H1 (cell line): ENCODE measurements at regions not wholly inside any gene's neighbourhood (a gene's known extent, or its start where the extent isn't known, plus 50 kb on each side); places are given as distances from the start of the nearest gene placed in this dataset.

Source experiments
- BCL11A ChIP-seq, 2 experiments: IDR thresholded peaks; one replicate each; pipeline ENCODE4 v1.6.1; 2011; ENCODE audit warnings: low read depth in 2 of 2, low read length in 2 of 2, mild to moderate bottlenecking in 2 of 2
- POU5F1 ChIP-seq: IDR thresholded peaks from 2 replicates; pipeline ENCODE4 v1.6.1; 2011; ENCODE audit warnings: low read depth, mild to moderate bottlenecking, low read length, moderate library complexity
- RAD21 ChIP-seq, 2 experiments: IDR thresholded peaks in 1 of 2; conservative IDR thresholded peaks in 1 of 2; 2 replicates each; pipeline ENCODE4 v1.6.1; 2011; ENCODE audit warnings: low read depth in 2 of 2, low read length in 2 of 2, improper control_type of control experiment in 1 of 2, inconsistent platforms in 1 of 2, mild to moderate bottlenecking in 1 of 2, moderate library complexity in 1 of 2
- SP2 ChIP-seq: IDR thresholded peaks from 2 replicates; pipeline ENCODE4 v1.6.1; 2012; ENCODE audit warnings: mild to moderate bottlenecking, low read length, inconsistent platforms

DNA sequence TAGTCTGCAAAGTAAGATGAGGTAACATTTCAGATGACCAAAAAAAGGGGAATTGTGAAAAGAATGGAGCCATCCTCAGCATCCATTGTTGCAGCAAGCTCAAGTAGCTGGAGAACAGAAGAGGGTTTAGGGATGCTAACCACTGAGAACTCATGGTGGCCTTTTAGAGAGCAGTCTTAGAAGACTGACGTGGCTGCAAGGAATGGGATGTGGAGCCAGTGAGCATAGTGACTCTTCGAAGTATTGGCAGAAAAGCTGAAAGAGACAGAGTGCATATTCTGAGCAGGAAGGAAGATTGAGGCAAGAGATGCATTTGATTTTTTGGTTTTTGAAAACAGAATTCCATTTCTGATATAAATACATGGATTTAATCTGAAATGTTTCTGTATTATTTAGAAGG, 151.2 kb downstream of the UBE2E3 start (continued):
- no peak for TF ChIP-seq RAD21 (IDR thresholded peaks at IDR 0.05 in 1 of 2, conservative IDR thresholded peaks at IDR 0.05 in 1 of 2; ENCODE audit: low read depth in 2 of 2, low read length in 2 of 2)
- TF ChIP-seq BCL11A (IDR thresholded peaks at IDR 0.05; ENCODE audit: low read depth in 2 of 2, low read length in 2 of 2): no peak
- TF ChIP-seq SP2: no peak
- TF ChIP-seq POU5F1: no peak
